ENCODE measurements at regions not wholly inside any gene's neighbourhood (a gene's known extent, or its start where the extent isn't known, plus 50 kb on each side); places are given as distances from the start of the nearest gene placed in this dataset.
"Not testable (repeated sequence)": the region's sequence is repeated elsewhere in the genome, so short reads cannot be mapped to it uniquely, and the experiment has no call there.

- no peak for DNase-seq
Measured at GRCh38 chr5:112534067-112534583, 115.0 kb upstream of the EPB41L4A start.

GRCh38 chr5:112534611-112535255 is 115.7 kb upstream of the EPB41L4A start:
- no peak for DNase-seq

GRCh38 chr5:112535356-112535755 is 116.3 kb upstream of the EPB41L4A start:
- no peak for DNase-seq

- not testable (repeated sequence) for DNase-seq
Measured at GRCh38 chr5:112544558-112544957, 125.5 kb upstream of the EPB41L4A start.

- DNase-seq: no peak
Measured at GRCh38 chr5:112546946-112547592, 128.0 kb upstream of the EPB41L4A start.

- peak; percentile 63 for DNase-seq
Measured at GRCh38 chr5:112548246-112548881, 129.3 kb upstream of the EPB41L4A start.

- no peak for DNase-seq
Measured at GRCh38 chr5:112549127-112549526, 130.1 kb upstream of the EPB41L4A start.

GRCh38 chr5:112549605-112550166 is 130.6 kb upstream of the EPB41L4A start:
- no peak for DNase-seq

- no peak for DNase-seq
Measured at GRCh38 chr5:112551419-112552032, 132.4 kb upstream of the EPB41L4A start.

- DNase-seq: no peak
Measured at GRCh38 chr5:112552216-112552615, 133.1 kb upstream of the EPB41L4A start.

GRCh38 chr5:112552791-112553190 is 133.7 kb upstream of the EPB41L4A start:
- DNase-seq: no peak

- no peak for DNase-seq
Measured at GRCh38 chr5:112554101-112554977, 135.3 kb upstream of the EPB41L4A start.

GRCh38 chr5:112555197-112555596 is 136.1 kb upstream of the EPB41L4A start:
- DNase-seq: no peak

- no peak for DNase-seq
Measured at GRCh38 chr5:112555691-112556090, 136.6 kb upstream of the EPB41L4A start.

GRCh38 chr5:112559501-112559900 is 140.4 kb upstream of the EPB41L4A start:
- DNase-seq: not testable (repeated sequence)

- no peak for DNase-seq
Measured at GRCh38 chr5:112560371-112560770, 141.3 kb upstream of the EPB41L4A start.

- no peak for DNase-seq
Measured at GRCh38 chr5:112563169-112563826, 144.2 kb upstream of the EPB41L4A start.

GRCh38 chr5:112566251-112566650 is 147.2 kb upstream of the EPB41L4A start:
- no peak for DNase-seq

GRCh38 chr5:112569596-112569995 is 150.5 kb upstream of the EPB41L4A start:
- no peak for DNase-seq

GRCh38 chr5:112570708-112571444 is 151.8 kb upstream of the EPB41L4A start:
- no peak for DNase-seq

- DNase-seq: no peak
Measured at GRCh38 chr5:112573441-112573840, 154.4 kb upstream of the EPB41L4A start.

All from islet precursor cell (in vitro differentiated cells).